ENCODE measurements at regions not wholly inside any gene's neighbourhood (a gene's known extent, or its start where the extent isn't known, plus 50 kb on each side); places are given as distances from the start of the nearest gene placed in this dataset.

- TF ChIP-seq CTCF (IDR thresholded peaks at IDR 0.05), result no peak
- no peak for TF ChIP-seq POLR2A (IDR thresholded peaks at IDR 0.05)
These were observed 107.8 kb upstream of the OXGR1 start for GRCh38 chr13:97101912-97102708.

Measured in lower leg skin (tissue), 3 donors.